ENCODE measurements at regions not wholly inside any gene's neighbourhood (a gene's known extent, or its start where the extent isn't known, plus 50 kb on each side); places are given as distances from the start of the nearest gene placed in this dataset.

DNA sequence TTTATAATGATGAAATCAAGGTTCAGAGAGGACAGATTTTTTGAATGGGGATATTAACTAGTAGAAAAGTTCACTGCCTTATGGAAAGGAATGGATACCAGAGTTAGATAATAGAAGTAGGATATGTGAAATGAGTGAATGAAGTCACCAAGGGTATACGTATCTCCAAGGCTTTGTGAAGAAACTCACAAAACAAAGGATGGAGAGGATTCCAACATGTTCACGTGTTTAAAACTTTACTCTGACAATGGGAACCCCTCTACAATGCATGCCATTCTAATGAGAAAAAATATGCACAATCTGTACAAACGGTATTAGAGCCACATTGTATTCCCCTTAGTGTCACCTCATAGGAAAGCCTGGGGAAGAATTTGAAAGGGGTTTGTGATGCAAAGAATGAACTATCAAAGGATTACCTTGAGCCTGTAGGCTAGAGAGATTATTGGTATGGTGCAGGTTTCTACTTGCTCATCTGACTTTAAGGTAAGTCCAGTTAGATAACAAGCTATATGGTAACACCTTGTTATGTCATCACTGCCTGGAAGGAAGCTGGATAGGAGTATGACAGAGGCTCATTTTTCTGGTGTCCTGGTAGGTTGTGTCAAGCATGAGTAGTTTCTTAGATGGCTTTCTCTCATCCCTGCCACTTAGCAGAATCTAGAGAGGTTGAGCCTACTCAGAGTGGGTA is 250.3 kb upstream of the SEMA6A start:
- no peak overlapping the region for H3K4me3 ChIP-seq (ENCODE audit: low read depth, low read length)
- in situ Hi-C loops (cut with HindIII; ENCODE audit: low sequenced_read_pairs), result no loop called here
- no peak for DNase-seq (ENCODE audit: low read depth)
- TF ChIP-seq, protein P1, sequence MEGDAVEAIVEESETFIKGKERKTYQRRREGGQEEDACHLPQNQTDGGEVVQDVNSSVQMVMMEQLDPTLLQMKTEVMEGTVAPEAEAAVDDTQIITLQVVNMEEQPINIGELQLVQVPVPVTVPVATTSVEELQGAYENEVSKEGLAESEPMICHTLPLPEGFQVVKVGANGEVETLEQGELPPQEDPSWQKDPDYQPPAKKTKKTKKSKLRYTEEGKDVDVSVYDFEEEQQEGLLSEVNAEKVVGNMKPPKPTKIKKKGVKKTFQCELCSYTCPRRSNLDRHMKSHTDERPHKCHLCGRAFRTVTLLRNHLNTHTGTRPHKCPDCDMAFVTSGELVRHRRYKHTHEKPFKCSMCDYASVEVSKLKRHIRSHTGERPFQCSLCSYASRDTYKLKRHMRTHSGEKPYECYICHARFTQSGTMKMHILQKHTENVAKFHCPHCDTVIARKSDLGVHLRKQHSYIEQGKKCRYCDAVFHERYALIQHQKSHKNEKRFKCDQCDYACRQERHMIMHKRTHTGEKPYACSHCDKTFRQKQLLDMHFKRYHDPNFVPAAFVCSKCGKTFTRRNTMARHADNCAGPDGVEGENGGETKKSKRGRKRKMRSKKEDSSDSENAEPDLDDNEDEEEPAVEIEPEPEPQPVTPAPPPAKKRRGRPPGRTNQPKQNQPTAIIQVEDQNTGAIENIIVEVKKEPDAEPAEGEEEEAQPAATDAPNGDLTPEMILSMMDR (IDR thresholded peaks at IDR 0.05; ENCODE audit: low read depth, low read length, missing control alignments), result no peak

DNA sequence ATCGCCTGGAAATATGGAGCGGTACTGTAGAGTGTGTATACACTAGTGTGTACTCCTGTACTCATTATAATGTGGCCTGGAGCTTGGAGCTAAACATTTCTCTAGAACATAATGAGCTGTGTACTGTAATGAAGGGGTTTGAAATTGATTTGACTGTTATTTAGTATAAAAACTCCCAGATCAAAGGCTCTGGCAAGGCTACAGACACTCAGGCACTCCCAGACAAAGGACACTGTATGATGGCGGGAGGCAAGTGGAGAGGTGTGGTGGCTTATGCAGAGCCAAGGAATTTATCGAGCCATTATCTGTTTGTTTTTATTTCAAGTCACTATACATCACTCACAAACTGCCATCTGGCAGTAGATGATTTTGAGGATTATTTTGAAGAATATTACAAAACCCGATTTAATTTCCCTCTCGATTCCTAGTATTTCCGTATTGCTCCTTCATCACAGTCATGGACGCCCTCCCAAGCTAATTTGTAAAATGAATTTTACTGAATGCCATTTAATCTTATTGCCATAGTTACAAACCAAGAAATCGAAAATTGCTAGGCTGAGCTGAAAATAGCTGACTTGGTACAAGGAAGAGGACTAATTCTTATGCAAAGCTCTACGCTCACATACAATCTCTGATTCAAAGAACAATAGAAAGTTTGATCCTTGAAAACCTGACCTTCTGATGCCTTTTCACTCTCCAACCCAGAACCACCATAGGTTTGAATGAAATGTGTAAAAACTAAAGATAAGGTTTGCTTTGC is 240.2 kb upstream of the SEMA6A start:
- no peak for DNase-seq (ENCODE audit: low read depth)
- H3K4me3 ChIP-seq (ENCODE audit: low read depth, low read length), result no peak overlapping the region
- TF ChIP-seq, protein P1 (IDR thresholded peaks at IDR 0.05; ENCODE audit: low read depth, low read length, missing control alignments), result no peak
- in situ Hi-C loops (cut with HindIII; ENCODE audit: low sequenced_read_pairs), result no loop called here

DNA sequence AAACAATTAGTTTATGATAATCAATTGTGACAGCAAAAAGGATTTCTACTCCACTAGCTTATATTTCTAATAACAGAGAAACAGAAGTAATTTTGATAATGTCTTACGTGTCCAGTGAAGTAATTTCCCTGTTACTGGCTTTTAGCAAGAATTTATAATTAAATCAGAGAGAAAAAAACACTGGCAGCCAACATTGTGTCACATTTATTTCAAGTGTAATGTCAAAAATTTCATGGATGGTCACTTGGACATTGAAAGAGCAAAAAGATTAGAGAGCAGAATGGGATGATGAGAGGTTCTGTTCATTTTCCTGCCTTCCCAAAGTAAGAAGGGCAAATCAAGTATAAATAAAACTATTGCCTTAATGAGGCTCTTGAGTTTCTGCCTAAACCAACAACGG is 239.3 kb upstream of the SEMA6A start:
- in situ Hi-C loops (cut with HindIII; ENCODE audit: low sequenced_read_pairs), result no loop called here
- TF ChIP-seq, protein P1 (IDR thresholded peaks at IDR 0.05; ENCODE audit: low read depth, low read length, missing control alignments), result no peak
- no peak overlapping the region for H3K4me3 ChIP-seq (ENCODE audit: low read depth, low read length)
- no peak for DNase-seq (ENCODE audit: low read depth)

DNA sequence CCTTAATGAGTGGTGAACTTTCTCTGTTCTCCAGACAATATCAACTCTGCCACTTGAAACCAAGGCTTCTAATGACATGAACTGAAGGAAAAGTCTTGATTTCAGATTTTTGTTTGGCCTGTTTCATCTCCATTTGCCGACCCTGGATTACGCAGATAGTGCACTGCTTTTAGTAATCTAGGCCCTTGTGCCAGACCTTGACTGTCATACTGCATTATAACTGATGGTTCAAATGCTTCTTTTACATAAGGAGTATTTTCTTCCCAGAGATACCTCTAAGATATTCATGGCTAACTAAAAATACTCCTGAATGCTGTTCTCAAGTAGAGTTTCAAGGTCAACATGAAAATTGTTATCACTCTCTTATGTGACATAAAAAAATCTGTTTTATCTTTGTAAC is 238.7 kb upstream of the SEMA6A start:
- in situ Hi-C loops (cut with HindIII; ENCODE audit: low sequenced_read_pairs), result no loop called here

DNA sequence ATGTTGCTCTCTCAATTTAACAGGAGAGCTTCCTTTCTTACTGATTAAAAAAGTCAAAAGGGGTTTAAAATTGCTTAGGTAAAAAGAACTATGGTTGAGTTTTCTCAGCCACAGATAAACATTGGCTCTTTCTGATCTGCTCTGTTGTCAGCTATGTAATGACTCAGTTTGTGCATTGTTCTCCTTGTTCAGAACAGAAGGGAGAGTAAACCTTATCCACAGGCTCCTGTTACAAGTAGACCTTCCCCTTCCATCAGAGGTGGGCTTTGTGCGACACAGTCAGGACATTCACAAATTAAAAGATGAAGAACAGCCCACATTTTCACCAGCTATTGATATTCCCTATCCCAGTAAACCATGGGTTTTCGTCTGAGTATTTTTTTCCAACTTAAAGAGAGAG is 236.3 kb upstream of the SEMA6A start:
- DNase-seq (ENCODE audit: low read depth), result no peak
- in situ Hi-C loops (cut with HindIII; ENCODE audit: low sequenced_read_pairs), result no loop called here
- no peak overlapping the region for H3K4me3 ChIP-seq (ENCODE audit: low read depth, low read length)
- TF ChIP-seq, protein P1 (IDR thresholded peaks at IDR 0.05; ENCODE audit: low read depth, low read length, missing control alignments), result no peak

More for the DNA sequence above, 238.7 kb upstream of the SEMA6A start:
- TF ChIP-seq, protein P1 (IDR thresholded peaks at IDR 0.05; ENCODE audit: low read depth, low read length, missing control alignments), result no peak
- no peak for DNase-seq (ENCODE audit: low read depth)
- no peak overlapping the region for H3K4me3 ChIP-seq (ENCODE audit: low read depth, low read length)

DNA sequence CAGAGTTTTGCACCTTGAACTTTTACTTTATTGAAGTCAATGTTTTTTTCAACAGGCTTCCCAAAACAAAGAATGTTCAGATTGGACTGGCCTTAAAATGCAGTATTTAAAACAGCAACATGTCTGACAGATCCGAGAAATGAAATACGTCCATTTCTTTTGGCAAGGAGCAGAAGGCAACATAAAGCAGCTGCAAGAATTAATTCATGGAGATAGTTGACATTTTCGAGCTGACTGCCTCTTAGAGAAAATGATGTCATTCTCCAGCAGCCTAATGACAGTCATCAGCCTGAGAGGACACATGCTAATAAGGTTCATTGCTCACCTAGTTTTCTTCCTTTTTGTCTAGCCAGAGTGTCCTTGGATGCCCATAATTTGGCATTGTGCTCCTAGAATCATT is 232.2 kb upstream of the SEMA6A start:
- TF ChIP-seq, protein P1 (IDR thresholded peaks at IDR 0.05; ENCODE audit: low read depth, low read length, missing control alignments), result no peak
- in situ Hi-C loops (cut with HindIII; ENCODE audit: low sequenced_read_pairs), result no loop called here
- DNase-seq (ENCODE audit: low read depth), result no peak
- H3K4me3 ChIP-seq (ENCODE audit: low read depth, low read length), result no peak overlapping the region
